Dendritic cell treated with granulocyte-macrophage colony-stimulating factor and Interleukin-4, amounts not matched to agents 40 ng/mL and 50 ng/mL, for 4 days (primary cell): ENCODE measurements at regions not wholly inside any gene's neighbourhood (a gene's known extent, or its start where the extent isn't known, plus 50 kb on each side); places are given as distances from the start of the nearest gene placed in this dataset.
"Not testable (repeated sequence)": the region's sequence is repeated elsewhere in the genome, so short reads cannot be mapped to it uniquely, and the experiment has no call there.

Source experiments
- H3K27ac Mint-ChIP-seq: one replicate; pipeline ENCODE4 v1.8.0; 2022; ENCODE audit warnings: mild to moderate bottlenecking, mixed read lengths
- H3K27me3 Mint-ChIP-seq: one replicate; pipeline ENCODE4 v1.8.0; 2022; ENCODE audit warnings: mild to moderate bottlenecking, mixed read lengths
- H3K36me3 Mint-ChIP-seq: one replicate; pipeline ENCODE4 v1.8.0; 2022; ENCODE audit warnings: low read depth, mixed read lengths
- H3K4me1 Mint-ChIP-seq: one replicate; pipeline ENCODE4 v1.8.0; 2022; ENCODE audit warnings: low read depth, mixed read lengths
- H3K4me3 Mint-ChIP-seq: one replicate; pipeline ENCODE4 v1.8.0; 2022; ENCODE audit warnings: mild to moderate bottlenecking, moderate library complexity, mixed read lengths
- H3K9me3 Mint-ChIP-seq: one replicate; pipeline ENCODE4 v1.8.0; 2022; ENCODE audit warnings: mixed read lengths
- intact Hi-C: fragments of 100-400 bp; cut with micrococcal nuclease; formaldehyde crosslinking; loops from one replicate; pipeline ENCODE4 v1.15.0; 2022

DNA sequence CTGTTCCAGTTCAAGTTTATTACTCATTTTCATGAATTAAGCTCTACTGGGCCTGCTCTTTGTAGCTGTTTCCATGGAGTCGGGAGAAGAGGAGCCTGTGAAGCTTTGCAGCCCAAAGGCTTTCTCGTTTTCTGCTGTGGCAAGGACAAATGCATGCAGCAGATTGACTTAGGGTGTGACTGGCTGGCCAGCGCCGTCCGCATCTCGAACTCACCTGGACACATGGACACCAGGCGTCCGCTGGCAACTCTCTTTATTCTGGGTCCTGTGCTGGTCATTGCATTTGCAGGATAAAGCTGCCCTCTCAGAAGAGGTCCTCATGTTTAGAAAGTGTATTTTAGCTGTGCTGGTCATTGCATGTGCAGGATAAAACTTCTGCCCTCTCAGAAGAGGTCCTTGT lies 350.4 kb downstream of the TMEM121 start:
- Mint-ChIP-seq H3K4me1 (peaks cover 9% of the 10 kb centered on the region), H3K27me3 (peaks cover 36% of the 10 kb centered on the region), H3K36me3 (no peaks in the 10 kb centered on the region), H3K27ac (no peak overlapping the region), H3K4me3 (no peak overlapping the region), H3K9me3 (no peaks in the 10 kb centered on the region)
- intact Hi-C loops: no loop called here

DNA sequence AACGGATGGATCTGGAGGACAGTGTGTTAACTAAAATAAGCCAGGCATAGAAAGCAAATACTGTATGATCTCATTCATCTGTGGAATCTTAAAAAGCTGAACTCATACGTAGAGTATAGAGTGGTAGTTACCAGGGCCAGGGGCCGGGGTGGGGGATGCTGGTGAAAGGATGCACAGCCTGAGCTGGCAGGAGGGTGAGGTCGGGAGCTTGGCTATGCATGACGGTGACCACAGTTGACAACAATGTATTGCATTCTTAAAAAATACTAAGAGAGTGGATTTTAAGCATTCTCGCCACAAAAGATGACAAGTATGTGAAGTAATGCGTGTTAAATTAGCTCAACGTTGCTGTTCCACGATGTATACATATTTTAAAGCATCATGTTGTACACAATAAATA lies 351.3 kb downstream of the TMEM121 start:
- intact Hi-C loops: no loop called here

DNA sequence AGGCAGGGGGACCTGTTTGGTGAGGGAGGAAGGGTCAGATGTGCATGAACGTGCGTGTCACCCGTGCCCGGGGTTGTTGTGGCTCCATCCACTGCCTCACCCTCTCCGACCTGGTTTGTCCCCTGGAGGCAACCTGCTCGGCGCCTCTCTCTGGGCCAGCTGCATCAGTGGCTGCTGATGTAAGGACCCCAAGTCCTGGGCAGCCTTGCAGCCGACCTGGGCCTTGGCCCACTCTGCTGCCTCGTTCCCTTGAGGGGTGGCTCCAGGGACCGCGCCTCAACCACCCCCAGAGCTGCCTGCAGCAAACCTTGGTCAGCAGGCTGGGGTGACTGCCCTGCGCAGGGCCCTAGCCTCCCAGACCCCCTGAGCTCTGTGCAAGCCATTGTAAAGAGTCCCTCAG lies 351.7 kb downstream of the TMEM121 start:
- no peaks in the 10 kb centered on the region for H3K9me3 Mint-ChIP-seq
- H3K4me3 Mint-ChIP-seq: no peak overlapping the region
- peaks cover 9% of the 10 kb centered on the region for H3K4me1 Mint-ChIP-seq
- no peak overlapping the region for H3K27ac Mint-ChIP-seq
- peaks cover 49% of the 10 kb centered on the region for H3K27me3 Mint-ChIP-seq
- no peaks in the 10 kb centered on the region for H3K36me3 Mint-ChIP-seq
- intact Hi-C loops: no loop called here

More for the DNA sequence above, 351.3 kb downstream of the TMEM121 start:
- peaks cover 44% of the 10 kb centered on the region for H3K27me3 Mint-ChIP-seq
- no peaks in the 10 kb centered on the region for H3K36me3 Mint-ChIP-seq
- no peak overlapping the region for H3K27ac Mint-ChIP-seq
- no peak overlapping the region for H3K4me3 Mint-ChIP-seq
- no peaks in the 10 kb centered on the region for H3K9me3 Mint-ChIP-seq
- H3K4me1 Mint-ChIP-seq: peaks cover 9% of the 10 kb centered on the region

DNA sequence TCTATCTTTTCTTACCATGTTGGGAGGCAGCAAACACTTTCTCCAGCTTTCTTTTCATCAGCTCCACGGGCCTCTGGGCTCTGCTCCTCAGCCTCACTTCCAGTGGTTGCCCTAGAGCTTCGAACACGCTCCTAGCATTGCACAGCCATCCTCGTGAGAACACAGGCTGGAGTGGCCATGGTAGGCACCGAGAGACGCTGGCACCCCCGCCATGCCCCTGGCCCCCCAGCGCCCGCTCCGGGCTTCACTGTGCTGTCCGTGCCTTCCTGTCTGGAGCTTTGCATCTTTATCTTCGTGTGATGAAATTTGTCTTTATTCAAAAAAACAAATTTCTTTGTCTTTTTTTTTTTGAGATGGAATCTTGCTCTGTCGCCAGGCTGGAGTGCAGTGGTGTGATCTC lies 352.2 kb downstream of the TMEM121 start:
- no peaks in the 10 kb centered on the region for H3K9me3 Mint-ChIP-seq
- no peak overlapping the region for H3K4me3 Mint-ChIP-seq
- H3K36me3 Mint-ChIP-seq: no peaks in the 10 kb centered on the region
- peaks cover 9% of the 10 kb centered on the region for H3K4me1 Mint-ChIP-seq
- intact Hi-C loops: no loop called here
- H3K27me3 Mint-ChIP-seq: peaks cover 50% of the 10 kb centered on the region
- H3K27ac Mint-ChIP-seq: no peak overlapping the region

DNA sequence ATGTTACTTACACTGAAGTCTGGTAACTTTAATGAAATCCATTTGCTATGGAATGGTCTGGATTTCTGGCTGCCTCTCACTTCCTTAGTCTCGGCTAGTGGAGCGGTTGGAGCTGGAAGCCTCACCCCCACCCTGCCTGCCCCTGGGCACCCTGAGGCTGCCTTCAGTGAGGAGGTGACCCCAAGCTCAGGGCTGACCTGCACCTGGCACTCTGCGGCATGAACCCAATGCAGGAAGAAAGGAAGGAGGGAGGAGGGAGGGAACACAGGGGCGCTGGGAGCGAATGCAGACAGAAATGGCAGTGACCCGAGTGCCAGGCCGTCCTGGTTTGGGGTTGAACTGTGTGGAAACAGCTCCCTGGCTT lies 353.1 kb downstream of the TMEM121 start:
- H3K9me3 Mint-ChIP-seq: no peaks in the 10 kb centered on the region
- peaks cover 9% of the 10 kb centered on the region for H3K4me1 Mint-ChIP-seq
- H3K27me3 Mint-ChIP-seq: peaks cover 57% of the 10 kb centered on the region
- no peaks in the 10 kb centered on the region for H3K36me3 Mint-ChIP-seq
- H3K27ac Mint-ChIP-seq: no peak overlapping the region
- H3K4me3 Mint-ChIP-seq: no peak overlapping the region
- intact Hi-C loops: no loop called here

DNA sequence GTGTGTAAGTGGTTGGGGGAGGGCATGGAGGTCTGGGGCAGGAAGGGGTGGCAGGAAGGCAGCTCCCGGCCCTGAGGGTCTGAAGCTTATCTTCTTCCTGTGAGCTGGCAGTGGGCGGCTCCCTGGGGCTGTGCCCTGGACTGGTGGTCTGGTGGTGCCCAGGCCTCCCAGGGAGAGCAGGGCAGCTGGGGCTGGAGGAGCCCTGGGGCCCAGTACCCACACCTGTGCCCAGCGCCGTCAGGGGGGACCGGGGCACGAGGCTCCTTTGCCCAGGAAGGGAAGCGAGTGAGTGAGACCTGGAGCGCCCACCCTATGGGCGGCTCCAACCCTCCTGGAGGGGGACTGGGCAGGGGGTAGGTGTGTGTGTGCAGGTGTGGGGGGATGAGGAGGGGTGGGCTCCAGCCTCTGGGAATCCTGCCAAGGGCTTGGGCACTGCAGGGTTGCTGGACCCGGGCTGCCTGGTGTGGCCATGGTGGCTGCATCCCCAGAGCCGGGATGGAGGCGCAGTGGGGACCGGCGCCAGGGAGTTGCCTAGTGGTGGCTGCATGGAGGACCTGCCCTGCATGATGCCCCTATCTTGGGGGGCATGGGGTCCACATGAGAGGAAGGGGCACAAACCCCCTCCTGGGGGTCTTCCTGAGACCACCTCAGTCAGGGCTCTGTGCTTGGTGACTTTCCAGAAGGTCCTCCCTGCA lies 353.6 kb downstream of the TMEM121 start:
- H3K27ac Mint-ChIP-seq: no peak overlapping the region
- no peaks in the 10 kb centered on the region for H3K9me3 Mint-ChIP-seq
- intact Hi-C loops: no loop called here
- no peak overlapping the region for H3K4me3 Mint-ChIP-seq
- no peaks in the 10 kb centered on the region for H3K36me3 Mint-ChIP-seq
- peaks cover 59% of the 10 kb centered on the region for H3K27me3 Mint-ChIP-seq
- peaks cover 9% of the 10 kb centered on the region for H3K4me1 Mint-ChIP-seq

DNA sequence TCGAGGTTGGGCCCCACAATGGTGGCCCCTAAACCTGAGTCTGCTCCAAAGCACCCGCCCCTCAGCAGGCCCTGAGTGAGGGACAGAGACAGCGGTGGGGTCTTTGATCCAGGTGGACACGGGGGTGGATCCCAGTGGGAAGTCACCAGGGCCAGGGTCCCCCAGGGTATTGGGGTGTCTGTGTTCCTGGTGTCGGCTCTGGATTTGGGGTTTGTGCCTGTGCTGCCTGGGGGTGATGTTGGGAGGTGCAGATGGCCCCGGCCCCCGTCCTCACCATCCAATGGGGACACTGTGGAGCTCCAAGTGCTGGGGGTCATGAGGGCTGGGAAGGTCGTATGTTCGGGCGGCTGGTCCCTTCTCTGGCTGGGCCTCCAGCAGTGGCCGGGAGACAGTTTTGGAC lies 354.2 kb downstream of the TMEM121 start:
- H3K27me3 Mint-ChIP-seq: peaks cover 65% of the 10 kb centered on the region
- no peak overlapping the region for H3K4me3 Mint-ChIP-seq
- no peaks in the 10 kb centered on the region for H3K9me3 Mint-ChIP-seq
- intact Hi-C loops: no loop called here
- no peaks in the 10 kb centered on the region for H3K36me3 Mint-ChIP-seq
- no peak overlapping the region for H3K27ac Mint-ChIP-seq
- H3K4me1 Mint-ChIP-seq: peaks cover 9% of the 10 kb centered on the region

DNA sequence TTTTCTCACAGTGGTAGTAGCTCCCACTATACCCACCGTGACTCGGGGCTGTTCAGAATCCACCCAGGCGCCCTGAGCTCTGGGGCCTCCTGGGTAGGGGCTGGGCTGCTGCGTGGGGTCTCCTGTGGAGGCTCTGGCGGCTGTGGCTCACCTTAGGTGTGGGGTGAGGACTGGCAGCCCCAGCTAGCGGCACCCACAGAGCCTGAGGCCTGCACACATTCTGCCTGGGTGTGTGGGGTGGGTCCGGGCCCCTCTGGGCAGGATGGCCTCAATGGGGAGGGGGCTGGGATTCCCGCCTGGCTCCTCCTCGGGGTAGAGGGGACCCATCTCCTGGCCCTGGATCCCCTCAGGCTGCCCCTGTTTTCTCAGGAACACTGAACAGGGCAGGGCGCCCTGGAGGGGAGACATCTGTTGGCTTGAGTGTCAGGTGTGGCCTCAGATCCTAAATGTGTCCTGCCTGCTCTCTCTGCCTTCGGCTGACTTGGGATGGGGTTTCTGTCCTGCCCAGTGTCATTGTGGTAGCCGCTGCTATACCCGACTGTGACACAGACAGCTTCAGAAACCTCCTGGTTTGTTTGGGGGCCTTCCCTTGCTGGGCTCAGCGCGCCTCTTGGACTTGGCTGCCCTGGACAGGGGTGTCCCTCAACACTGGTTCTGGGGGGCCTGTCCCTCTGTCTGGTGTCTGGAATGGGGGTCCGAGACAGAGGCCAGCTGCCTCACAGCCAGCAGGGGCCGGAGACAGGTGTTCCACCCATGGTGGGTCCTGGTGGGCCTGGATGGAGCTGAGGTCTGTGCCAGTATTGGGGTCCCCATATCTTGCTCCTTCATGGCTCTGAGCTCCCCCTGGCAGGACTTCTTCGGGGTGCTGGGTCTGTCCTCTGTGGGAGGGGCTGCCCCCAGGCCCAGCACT lies 354.9 kb downstream of the TMEM121 start:
- intact Hi-C loops: no loop called here
- Mint-ChIP-seq H3K4me1 (peaks cover 9% of the 10 kb centered on the region), H3K4me3 (no peak overlapping the region), H3K36me3 (no peaks in the 10 kb centered on the region), H3K27me3 (peaks cover 64% of the 10 kb centered on the region), H3K27ac (no peak overlapping the region), H3K9me3 (no peaks in the 10 kb centered on the region)

DNA sequence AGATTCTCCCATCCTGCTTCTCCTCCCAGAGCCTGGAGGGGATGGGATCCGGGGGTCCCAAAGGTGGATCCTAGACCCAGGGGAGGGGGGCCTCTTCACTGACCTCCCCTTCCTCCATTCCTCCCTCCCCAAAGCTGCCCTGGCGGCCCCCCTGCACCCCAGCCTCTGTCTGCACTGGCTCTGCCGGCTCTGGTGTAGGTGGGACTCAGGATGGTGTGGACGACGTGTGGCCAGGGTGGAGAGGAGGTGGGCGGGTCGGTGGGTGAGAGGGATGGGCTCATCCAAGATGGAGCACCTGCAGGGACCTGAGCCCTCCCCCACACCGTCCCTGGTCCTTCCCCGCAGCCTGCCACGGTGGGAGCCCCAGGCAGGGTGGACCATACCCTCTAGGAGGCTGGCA lies 355.6 kb downstream of the TMEM121 start:
- peaks cover 61% of the 10 kb centered on the region for H3K27me3 Mint-ChIP-seq
- H3K27ac Mint-ChIP-seq, H3K36me3 Mint-ChIP-seq, H3K4me3 Mint-ChIP-seq, H3K9me3 Mint-ChIP-seq, H3K4me1 Mint-ChIP-seq, intact Hi-C loops: not testable (repeated sequence)

DNA sequence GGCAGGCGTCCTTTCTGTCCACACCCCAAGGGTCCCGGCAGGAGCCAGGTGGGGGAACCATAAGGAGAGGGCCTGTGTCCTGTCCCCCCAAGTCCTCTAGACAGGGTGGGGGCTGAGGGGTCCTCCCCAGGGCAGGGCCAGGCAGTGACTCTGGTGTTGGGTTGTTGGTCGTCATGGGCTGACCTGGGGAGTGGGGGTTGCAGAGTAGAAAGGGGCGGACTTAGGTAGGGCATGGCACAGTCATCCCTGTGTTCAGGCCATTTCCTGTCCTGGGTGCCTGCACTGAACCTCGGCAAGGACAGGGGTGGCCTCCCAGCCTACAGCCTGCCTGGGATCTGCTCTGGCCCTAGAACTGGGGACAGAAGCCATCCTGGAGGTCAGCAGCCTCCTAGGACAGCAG lies 356.2 kb downstream of the TMEM121 start:
- H3K27ac Mint-ChIP-seq: no peak overlapping the region
- no peak overlapping the region for H3K4me3 Mint-ChIP-seq
- H3K9me3 Mint-ChIP-seq: no peaks in the 10 kb centered on the region
- peaks cover 66% of the 10 kb centered on the region for H3K27me3 Mint-ChIP-seq
- H3K36me3 Mint-ChIP-seq: no peaks in the 10 kb centered on the region
- H3K4me1 Mint-ChIP-seq: peaks cover 9% of the 10 kb centered on the region
- intact Hi-C loops: no loop called here

DNA sequence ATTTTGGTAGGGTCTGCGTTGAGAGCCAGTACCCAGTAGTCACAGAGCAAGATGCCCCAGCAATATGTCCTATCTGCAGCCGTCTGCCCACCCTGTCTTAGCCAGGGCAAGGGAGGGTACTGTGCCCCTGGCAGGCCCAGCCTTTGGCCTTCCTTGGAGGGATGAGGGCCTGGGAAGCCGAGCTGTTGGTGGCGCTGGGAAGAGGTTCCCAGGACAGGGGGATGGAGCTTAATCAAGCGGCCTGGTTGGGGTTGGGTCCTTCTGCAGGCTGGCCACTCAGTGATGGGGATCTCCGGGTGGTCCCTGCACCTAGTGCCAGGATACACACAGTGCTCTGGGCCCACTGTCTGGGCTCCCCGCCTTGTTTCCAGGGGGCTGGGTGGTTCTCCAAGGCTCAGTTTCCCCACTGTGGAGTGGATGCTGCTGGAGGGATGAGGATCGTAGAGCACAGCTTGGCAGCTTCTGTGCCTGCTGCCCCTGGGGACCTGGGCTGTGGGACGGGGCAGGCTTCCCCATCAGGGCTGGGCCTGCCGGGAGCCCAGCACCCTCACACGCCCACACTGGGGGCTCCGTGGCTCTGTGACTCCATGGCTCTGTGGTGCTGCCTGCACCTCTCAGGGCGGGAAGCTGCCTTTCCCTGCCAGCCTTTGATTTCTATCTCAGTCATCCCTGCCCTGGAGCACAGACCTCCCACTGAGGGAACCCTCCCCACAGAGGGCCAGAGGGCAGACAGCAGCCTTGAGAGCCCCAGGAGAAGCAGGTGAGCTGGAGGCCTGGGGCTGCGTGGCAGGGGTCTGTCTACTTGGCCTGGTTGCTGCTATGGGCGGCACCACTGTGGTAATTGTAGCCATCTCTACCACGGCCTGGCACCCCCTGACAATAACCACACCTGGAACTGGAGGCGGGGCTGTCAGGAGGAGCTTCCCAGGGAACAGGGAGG lies 357.0 kb downstream of the TMEM121 start:
- H3K36me3 Mint-ChIP-seq: no peaks in the 10 kb centered on the region
- no peaks in the 10 kb centered on the region for H3K9me3 Mint-ChIP-seq
- intact Hi-C loops: no loop called here
- no peak overlapping the region for H3K27ac Mint-ChIP-seq
- H3K4me3 Mint-ChIP-seq: no peak overlapping the region
- peaks cover 71% of the 10 kb centered on the region for H3K27me3 Mint-ChIP-seq
- peaks cover 9% of the 10 kb centered on the region for H3K4me1 Mint-ChIP-seq

DNA sequence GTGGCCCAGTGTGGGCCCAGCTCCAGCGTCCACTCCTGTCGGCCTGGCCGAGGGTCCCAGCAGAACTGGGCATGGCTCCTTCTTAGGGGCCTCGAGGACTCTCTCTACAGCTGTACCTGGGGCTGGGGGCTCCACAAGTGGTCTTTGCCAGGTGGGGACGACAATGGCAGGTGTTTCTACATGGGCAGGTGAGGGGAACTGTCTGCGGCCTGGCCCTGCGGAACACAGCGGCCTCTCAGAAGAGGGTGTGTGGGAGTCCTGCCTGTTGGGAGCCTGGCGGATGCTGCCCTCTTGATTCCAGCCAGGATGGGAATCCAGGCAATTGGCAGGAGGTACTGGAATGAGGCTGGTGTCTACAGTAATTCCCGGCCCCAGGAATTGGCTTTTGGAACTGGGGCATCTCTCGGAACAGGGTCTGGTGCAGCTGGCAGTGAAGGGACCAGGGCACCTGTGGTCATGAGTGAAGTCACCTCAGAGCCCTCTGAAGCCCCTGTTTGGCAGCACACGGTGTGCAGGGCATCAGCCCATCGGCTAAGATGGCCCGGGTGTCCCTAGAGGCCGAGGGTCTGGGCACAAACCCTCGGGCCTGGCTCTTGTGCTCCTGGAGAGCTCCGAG lies 357.9 kb downstream of the TMEM121 start:
- H3K9me3 Mint-ChIP-seq, H3K4me1 Mint-ChIP-seq, intact Hi-C loops, H3K4me3 Mint-ChIP-seq, H3K27ac Mint-ChIP-seq, H3K36me3 Mint-ChIP-seq: not testable (repeated sequence)
- H3K27me3 Mint-ChIP-seq: peaks cover 74% of the 10 kb centered on the region

DNA sequence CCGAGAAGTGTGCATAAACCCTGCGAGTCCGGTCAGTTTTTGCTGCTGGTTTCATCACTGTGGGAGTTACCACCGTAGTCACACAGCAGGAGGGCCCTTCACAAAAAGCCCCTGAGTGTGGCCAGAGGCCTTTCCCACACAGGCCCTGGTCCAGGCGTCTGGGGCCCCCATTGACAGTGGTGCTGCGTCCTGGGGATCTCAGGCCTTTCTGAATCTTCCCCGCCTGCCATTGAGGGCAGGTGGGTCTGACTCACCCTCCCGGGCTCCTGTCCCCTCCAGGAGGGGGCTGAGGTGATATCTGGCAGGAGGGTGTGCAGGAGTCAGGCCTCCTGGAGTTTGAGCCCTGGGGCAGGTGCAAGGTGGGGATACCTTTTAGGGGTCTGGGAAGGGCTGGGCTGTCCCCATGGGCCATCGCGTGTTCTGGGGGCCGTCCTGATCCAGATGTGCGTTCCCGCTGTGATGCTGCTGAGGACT lies 358.5 kb downstream of the TMEM121 start:
- no peaks in the 10 kb centered on the region for H3K36me3 Mint-ChIP-seq
- no peak overlapping the region for H3K27ac Mint-ChIP-seq
- peaks cover 74% of the 10 kb centered on the region for H3K27me3 Mint-ChIP-seq
- no peaks in the 10 kb centered on the region for H3K9me3 Mint-ChIP-seq
- no peak overlapping the region for H3K4me3 Mint-ChIP-seq
- intact Hi-C loops: no loop called here
- peaks cover 3% of the 10 kb centered on the region for H3K4me1 Mint-ChIP-seq
